RWPE1 (cell line): ENCODE measurements at regions not wholly inside any gene's neighbourhood (a gene's known extent, or its start where the extent isn't known, plus 50 kb on each side); places are given as distances from the start of the nearest gene placed in this dataset.

Experiments used
- CTCF ChIA-PET: fragments of 350-600 bp; sonication (Branson Sonifier 250); formaldehyde crosslinking; extraction: SDS; loops from one replicate; lab custom pipeline; 2021; lab: Yijun Ruan, JAX
- POLR2A ChIA-PET: fragments of 400-600 bp; formaldehyde crosslinking; extraction: SDS; loops from one replicate; lab custom pipeline; 2020; ENCODE audit warnings: antibody characterized with exemption; ENCODE audit not compliant: low non-redundant PET; lab: Yijun Ruan, JAX
- DNase-seq: peaks from one replicate; pipeline ENCODE4 v3.0.0; 2012; ENCODE audit warnings: low spot score
- H3K27ac ChIP-seq: fragments of 450-650 bp; 2 replicates; pipeline ENCODE4 v1.5.1; 2017
- TF ChIP-seq, protein P1 (sequence below): fragments of 450-650 bp; conservative IDR thresholded peaks from 2 replicates; pipeline ENCODE4 v1.5.1; 2017; ENCODE audit warnings: low read depth, mild to moderate bottlenecking

DNA sequence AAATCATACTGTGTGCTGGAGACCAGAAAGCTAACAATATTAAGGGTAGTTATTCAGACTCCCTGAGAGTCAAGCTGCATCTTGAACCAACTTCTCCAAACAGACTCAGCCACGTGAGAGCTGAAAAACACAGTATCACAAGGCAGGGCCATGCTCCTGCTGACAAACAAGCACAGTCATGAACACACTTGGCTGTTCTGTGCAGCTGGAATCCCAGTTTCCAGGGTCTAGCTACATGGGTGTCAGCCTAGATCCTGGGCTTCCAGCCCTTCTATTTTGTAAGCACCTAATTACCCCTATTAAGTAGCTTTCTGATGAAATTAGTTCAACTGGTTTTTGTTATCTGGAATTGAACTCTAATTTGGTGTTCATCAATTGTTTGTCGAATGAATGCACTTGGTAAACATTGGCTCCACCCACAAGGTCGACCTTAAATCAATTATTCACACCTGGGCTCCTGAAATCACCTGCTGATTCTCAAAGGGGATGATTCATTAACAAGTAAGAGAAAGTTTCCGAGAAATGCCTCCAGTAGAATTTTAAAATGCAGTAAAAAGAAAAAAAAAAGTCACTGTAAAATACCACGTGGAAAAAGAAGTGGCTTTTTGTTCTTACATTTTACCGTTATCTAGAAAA lies 179.3 kb downstream of the ZC3H11B start:
- POLR2A ChIA-PET: no interaction called here
- DNase-seq: no peak
- TF ChIP-seq, protein P1, sequence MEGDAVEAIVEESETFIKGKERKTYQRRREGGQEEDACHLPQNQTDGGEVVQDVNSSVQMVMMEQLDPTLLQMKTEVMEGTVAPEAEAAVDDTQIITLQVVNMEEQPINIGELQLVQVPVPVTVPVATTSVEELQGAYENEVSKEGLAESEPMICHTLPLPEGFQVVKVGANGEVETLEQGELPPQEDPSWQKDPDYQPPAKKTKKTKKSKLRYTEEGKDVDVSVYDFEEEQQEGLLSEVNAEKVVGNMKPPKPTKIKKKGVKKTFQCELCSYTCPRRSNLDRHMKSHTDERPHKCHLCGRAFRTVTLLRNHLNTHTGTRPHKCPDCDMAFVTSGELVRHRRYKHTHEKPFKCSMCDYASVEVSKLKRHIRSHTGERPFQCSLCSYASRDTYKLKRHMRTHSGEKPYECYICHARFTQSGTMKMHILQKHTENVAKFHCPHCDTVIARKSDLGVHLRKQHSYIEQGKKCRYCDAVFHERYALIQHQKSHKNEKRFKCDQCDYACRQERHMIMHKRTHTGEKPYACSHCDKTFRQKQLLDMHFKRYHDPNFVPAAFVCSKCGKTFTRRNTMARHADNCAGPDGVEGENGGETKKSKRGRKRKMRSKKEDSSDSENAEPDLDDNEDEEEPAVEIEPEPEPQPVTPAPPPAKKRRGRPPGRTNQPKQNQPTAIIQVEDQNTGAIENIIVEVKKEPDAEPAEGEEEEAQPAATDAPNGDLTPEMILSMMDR: no peak

DNA sequence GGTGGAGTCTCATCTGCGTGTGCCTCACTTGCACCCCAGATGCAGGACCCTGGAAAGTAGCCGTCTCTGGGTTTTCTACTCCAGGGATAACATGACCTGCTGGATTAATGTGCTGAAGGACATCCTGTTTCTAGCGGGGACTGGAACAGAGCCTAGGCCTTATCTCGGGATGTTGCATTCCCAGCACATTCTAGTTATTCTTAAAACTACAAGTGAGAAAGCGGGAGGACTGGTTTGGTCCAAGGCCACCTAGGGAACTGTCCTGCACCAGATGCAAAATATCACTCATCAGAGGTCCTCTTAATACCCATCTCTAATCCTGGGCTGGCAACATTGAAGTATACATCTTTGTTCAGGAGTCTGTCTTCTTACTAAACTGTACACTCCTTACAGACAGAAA lies 179.9 kb downstream of the ZC3H11B start:
- DNase-seq: no peak
- CTCF ChIA-PET: no interaction called here
- POLR2A ChIA-PET: no interaction called here
- TF ChIP-seq, protein P1: no peak
- no peak overlapping the region for H3K27ac ChIP-seq

More for the DNA sequence above, 179.3 kb downstream of the ZC3H11B start:
- no peak overlapping the region for H3K27ac ChIP-seq
- CTCF ChIA-PET: no interaction called here

DNA sequence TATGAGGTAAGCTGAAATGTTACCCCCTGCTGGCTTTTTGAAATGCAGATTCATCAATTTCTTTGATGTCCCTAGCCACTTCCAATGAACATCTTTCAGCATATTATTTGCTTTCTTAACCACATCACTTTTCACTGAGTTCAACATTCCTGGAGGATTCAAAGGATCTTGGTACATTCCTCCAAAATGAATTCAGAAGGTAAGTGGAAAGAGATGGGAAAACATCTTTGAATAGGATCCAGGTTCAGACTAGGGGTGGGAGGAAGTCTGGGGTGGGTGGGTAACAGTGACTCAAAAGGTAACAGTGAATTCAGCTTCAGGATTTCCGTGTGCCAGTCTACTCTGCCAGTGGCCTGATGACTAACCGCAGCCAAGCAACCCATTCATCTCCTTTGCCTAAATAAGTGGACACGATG lies 180.7 kb downstream of the ZC3H11B start:
- TF ChIP-seq, protein P1: no peak
- H3K27ac ChIP-seq: no peak overlapping the region
- no peak for DNase-seq
- POLR2A ChIA-PET: no interaction called here
- CTCF ChIA-PET: interaction anchor here (0.6 kb wide), 1 partner anchor 46 kb away, joined by 4 read pairs; no protein-coding TSS in a partner anchor

DNA sequence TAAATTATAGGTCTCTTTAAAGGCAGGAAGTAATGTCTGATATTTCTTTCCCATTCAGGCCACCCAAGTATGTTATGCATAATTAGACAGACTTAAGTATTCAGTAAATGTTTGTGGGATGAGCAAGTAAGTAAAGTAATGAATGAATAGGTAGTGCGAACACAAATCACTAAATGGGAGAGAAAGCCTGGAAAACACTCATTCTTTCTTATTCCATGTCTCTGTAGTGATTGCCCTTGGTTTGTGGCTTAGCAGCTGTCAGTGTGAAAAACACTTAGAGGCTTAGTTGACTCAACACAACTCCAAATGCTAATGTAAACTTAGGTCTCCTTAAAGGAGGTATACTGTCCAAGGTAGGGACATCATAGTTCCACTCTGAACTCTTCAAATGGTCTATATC lies 182.5 kb downstream of the ZC3H11B start:
- CTCF ChIA-PET: interaction anchor here (0.6 kb wide), 2 partner anchors 44 to 327 kb away, joined by 3 to 4 read pairs; no protein-coding TSS in a partner anchor

DNA sequence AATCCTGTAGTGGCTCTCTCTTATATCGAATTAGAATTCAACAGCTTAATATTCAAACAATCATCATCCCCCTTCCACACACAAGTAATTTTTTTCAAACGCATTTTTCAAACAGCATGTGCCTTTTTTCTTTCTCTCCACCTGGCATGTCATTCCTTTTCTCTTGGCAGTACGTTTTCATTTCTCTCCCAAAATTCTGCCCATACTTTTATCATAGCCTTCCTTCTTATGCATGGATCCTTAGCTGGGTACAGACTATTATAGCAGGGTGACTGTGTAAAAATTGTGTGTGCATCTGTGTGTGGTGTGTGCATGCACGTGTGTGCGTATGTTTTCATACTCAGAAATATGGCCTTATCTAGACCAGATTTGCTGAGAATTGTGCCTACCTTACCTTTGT lies 184.3 kb downstream of the ZC3H11B start:
- H3K27ac ChIP-seq: no peak overlapping the region
- TF ChIP-seq, protein P1: no peak
- DNase-seq: no peak
- ChIA-PET CTCF (interaction anchor here (0.7 to 1.9 kb wide), 2 partner anchors 13 to 43 kb away, joined by 3 to 4 read pairs; no protein-coding TSS in a partner anchor), POLR2A (no interaction called here)

More for the DNA sequence above, 182.5 kb downstream of the ZC3H11B start:
- no peak overlapping the region for H3K27ac ChIP-seq
- no peak for DNase-seq
- POLR2A ChIA-PET: no interaction called here
- TF ChIP-seq, protein P1: no peak

DNA sequence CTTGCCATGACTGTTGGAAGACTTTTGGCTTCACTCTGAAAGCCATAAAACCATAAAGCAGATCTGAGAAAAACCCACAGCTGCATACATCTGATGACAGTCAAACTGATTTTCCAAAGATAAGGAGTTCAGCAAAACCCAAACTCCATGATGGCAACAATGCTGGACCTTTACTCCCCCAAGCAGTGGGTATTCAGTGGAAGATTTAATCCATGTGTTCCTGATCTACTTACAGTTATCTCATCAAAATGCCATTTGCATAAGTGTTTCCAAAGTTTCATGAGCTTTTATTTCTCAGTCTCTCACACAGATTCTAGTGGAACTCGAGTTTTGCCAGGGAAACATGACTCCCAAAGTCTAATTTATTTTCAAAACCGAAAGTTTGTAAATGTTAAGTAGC lies 184.9 kb downstream of the ZC3H11B start:
- DNase-seq: no peak

More for the DNA sequence above, 184.9 kb downstream of the ZC3H11B start:
- CTCF ChIA-PET: interaction anchor here (0.7 to 1.9 kb wide), 2 partner anchors 12 to 42 kb away, joined by 3 to 4 read pairs; no protein-coding TSS in a partner anchor
- POLR2A ChIA-PET: no interaction called here
- H3K27ac ChIP-seq: no peak overlapping the region
- TF ChIP-seq, protein P1: no peak
